HepG2 (cell line): ENCODE measurements at regions not wholly inside any gene's neighbourhood (a gene's known extent, or its start where the extent isn't known, plus 50 kb on each side); places are given as distances from the start of the nearest gene placed in this dataset.
A peak's percentile ranks its signal among the peaks of the same experiment; 100 is the strongest.

Source experiments
- ATAC-seq: fragments of 200-7000 bp; cut with Tn5 transposase; 3 replicates; pipeline ENCODE4 v1.9.1; 2020; ENCODE audit warnings: mild to moderate bottlenecking, moderate library complexity
- BruUV-seq: library from RNA; stranded (reverse); fragments of 400-500 nt; replicated peaks from 2 replicates; lab custom pipeline; 2021; lab: Mats Ljungman, UMichigan
- CTCF ChIA-PET: fragments of 300-600 bp; formaldehyde crosslinking; extraction: SDS; loops from one replicate; lab custom pipeline; 2021; ENCODE audit warnings: low total read pairs, inconsistent platforms, low intra/inter-chr PET ratio; lab: Yijun Ruan, JAX
- POLR2A ChIA-PET: fragments of 350-600 bp; sonication (Branson Sonifier 250); formaldehyde crosslinking; loops from one replicate; lab custom pipeline; 2020; ENCODE audit warnings: antibody characterized with exemption, inconsistent platforms; lab: Yijun Ruan, JAX
- DNase-seq: peaks from one replicate; pipeline ENCODE4 v3.0.0-alpha.2; 2015; ENCODE audit warnings: low spot score
- FAIRE-seq: peaks from 3 replicates; lab custom pipeline; 2011; peaks lifted over from hg19 to GRCh38; lab: Jason Lieb, UNC
- H2AFZ ChIP-seq: one replicate; pipeline ENCODE4 v1.6.1; 2011; ENCODE audit warnings: low read length, inconsistent platforms
- H3K27ac ChIP-seq: fragments of 300-600 bp; 3 replicates; pipeline ENCODE4 v1.8.0; 2011; ENCODE audit warnings: mixed run types, mild to moderate bottlenecking, mixed read lengths, low read length, inconsistent platforms; ENCODE audit not compliant: insufficient read depth; ENCODE audit errors: extremely low read length
- H3K27me3 ChIP-seq, 2 experiments: fragments of 200-600 bp in 1 of 2; 2 replicates in 1 of 2; 3 replicates in 1 of 2; pipeline versions ENCODE4 v1.6.0 to v1.8.0; 2011; ENCODE audit warnings: low read length in 2 of 2, mild to moderate bottlenecking in 2 of 2, moderate library complexity in 2 of 2, inconsistent platforms in 1 of 2; ENCODE audit not compliant: insufficient read depth in 2 of 2, control insufficient read depth in 1 of 2
- H3K36me3 ChIP-seq, 2 experiments: fragments of 200-600 bp in 1 of 2; replicated peaks in 1 of 2; 2 replicates in 1 of 2; 3 replicates in 1 of 2; pipeline versions ENCODE4 v1.5.1 to v1.8.0; 2011; ENCODE audit warnings: low read length in 2 of 2, inconsistent platforms in 1 of 2; ENCODE audit not compliant: insufficient read depth in 2 of 2, control insufficient read depth in 1 of 2
- H3K4me1 ChIP-seq: 2 replicates; pipeline ENCODE4 v1.5.1; 2012; ENCODE audit warnings: low read length, inconsistent platforms; ENCODE audit not compliant: insufficient read depth
- H3K4me2 ChIP-seq: 2 replicates; pipeline ENCODE4 v1.6.0; 2011; ENCODE audit warnings: low read depth, low read length, inconsistent platforms
- H3K4me3 ChIP-seq, 3 experiments: fragments of 200-600 bp in 1 of 3; sonication (generic), shearing (Covaris generic) in 1 of 3; replicated peaks in 1 of 3; 2 replicates each; pipeline ENCODE4 v1.5.1; 2011 to 2016; ENCODE audit warnings: low read length in 3 of 3, inconsistent platforms in 2 of 3, low read depth in 2 of 3, mild to moderate bottlenecking in 2 of 3, control low read depth in 1 of 3, mixed read lengths in 1 of 3; ENCODE audit not compliant: insufficient read depth in 1 of 3
- H3K79me2 ChIP-seq: one replicate; pipeline ENCODE4 v1.6.1; 2011; ENCODE audit warnings: low read length, inconsistent platforms; ENCODE audit not compliant: insufficient read depth
- H3K9ac ChIP-seq: 2 replicates; pipeline ENCODE4 v1.6.0; 2011; ENCODE audit warnings: mild to moderate bottlenecking, low read depth, low read length, inconsistent platforms; ENCODE audit not compliant: insufficient read depth
- H3K9me3 ChIP-seq: 2 replicates; pipeline ENCODE4 v1.5.1; 2012; ENCODE audit warnings: mild to moderate bottlenecking, low read length
- H4K20me1 ChIP-seq: 2 replicates; pipeline ENCODE4 v1.6.0; 2011; ENCODE audit warnings: inconsistent platforms, mild to moderate bottlenecking, low read length, moderate library complexity; ENCODE audit not compliant: insufficient read depth
- ARID2 ChIP-seq: sonication (generic); formaldehyde crosslinking; IDR thresholded peaks from 2 replicates; pipeline ENCODE4 v1.8.1; 2022; ENCODE audit warnings: mild to moderate bottlenecking, missing genetic modification reagents, borderline replicate concordance
- BCL6 ChIP-seq: IDR thresholded peaks from 2 replicates; pipeline ENCODE4 v1.6.1; 2016; ENCODE audit warnings: missing genetic modification reagents, missing compliant biosample characterization
- HNF4A ChIP-seq: sonication (generic); formaldehyde crosslinking; IDR thresholded peaks from 2 replicates; pipeline ENCODE4 v1.4.0; 2020; ENCODE audit warnings: missing genetic modification reagents
- KDM1A ChIP-seq: IDR thresholded peaks from 2 replicates; pipeline ENCODE4 v1.6.1; 2016; ENCODE audit warnings: missing compliant biosample characterization
- NCOA2 ChIP-seq: sonication (generic); formaldehyde crosslinking; IDR thresholded peaks from 2 replicates; pipeline ENCODE4 v1.8.0; 2022; ENCODE audit warnings: inconsistent platforms
- SALL1 ChIP-seq: sonication (generic); formaldehyde crosslinking; IDR thresholded peaks from 2 replicates; pipeline ENCODE4 v1.8.0; 2022; ENCODE audit warnings: mild to moderate bottlenecking, missing genetic modification reagents
- SOX13 ChIP-seq, 3 experiments: fragments of 450-650 bp in 1 of 3; sonication (generic) in 1 of 3; formaldehyde crosslinking in 1 of 3; IDR thresholded peaks in 2 of 3; conservative IDR thresholded peaks in 1 of 3; 2 replicates each; pipeline versions ENCODE4 v1.5.0 to v1.6.1; 2016 to 2020; ENCODE audit warnings: antibody characterized with exemption in 1 of 3, mild to moderate bottlenecking in 1 of 3, missing compliant biosample characterization in 1 of 3, missing genetic modification reagents in 1 of 3, moderate library complexity in 1 of 3
- TEAD3 ChIP-seq: optimal IDR thresholded peaks from 2 replicates; pipeline ENCODE3; 2016; ENCODE audit warnings: borderline replicate concordance
- ZSCAN25 ChIP-seq: sonication (generic); formaldehyde crosslinking; IDR thresholded peaks from 2 replicates; pipeline ENCODE4 v1.8.0; 2022; ENCODE audit warnings: mild to moderate bottlenecking, missing genetic modification reagents
- ZSCAN29 ChIP-seq: sonication (generic); formaldehyde crosslinking; conservative IDR thresholded peaks from 2 replicates; pipeline ENCODE4 v1.4.0; 2020; ENCODE audit warnings: mild to moderate bottlenecking, missing genetic modification reagents
- WGBS: methylation state at CpG from one replicate; pipeline ENCODE4 v1.1.6; 2017; ENCODE audit warnings: low lambda C conversion rate; 5-methylcytosine and 5-hydroxymethylcytosine counted together
- in situ Hi-C: cut with HindIII; loops from 2 replicates; pipeline ENCODE4 v1.10.0; 2017; ENCODE audit warnings: low pct_unique_long_range_greater_than_20kb; ENCODE audit not compliant: extremely low pct_ligation_motif_present
- intact Hi-C: fragments of 100-400 bp; cut with micrococcal nuclease; formaldehyde crosslinking; loops from one replicate; pipeline ENCODE4 v1.10.0; 2022; ENCODE audit not compliant: unreplicated experiment
- TF ChIP-seq, protein P1 (sequence below): sonication (generic); formaldehyde crosslinking; IDR thresholded peaks from 2 replicates; pipeline ENCODE4 v1.4.0; 2020; ENCODE audit warnings: missing genetic modification reagents, mild to moderate bottlenecking, borderline replicate concordance
- TF ChIP-seq, protein P2 (sequence below): sonication (generic); formaldehyde crosslinking; IDR thresholded peaks from 2 replicates; pipeline ENCODE4 v1.5.0; 2020; ENCODE audit warnings: mild to moderate bottlenecking, missing genetic modification reagents, borderline replicate concordance
- TF ChIP-seq, protein P3 (sequence below): sonication (generic); formaldehyde crosslinking; IDR thresholded peaks from 2 replicates; pipeline ENCODE4 v1.4.0; 2020; ENCODE audit warnings: mild to moderate bottlenecking, missing genetic modification reagents

DNA sequence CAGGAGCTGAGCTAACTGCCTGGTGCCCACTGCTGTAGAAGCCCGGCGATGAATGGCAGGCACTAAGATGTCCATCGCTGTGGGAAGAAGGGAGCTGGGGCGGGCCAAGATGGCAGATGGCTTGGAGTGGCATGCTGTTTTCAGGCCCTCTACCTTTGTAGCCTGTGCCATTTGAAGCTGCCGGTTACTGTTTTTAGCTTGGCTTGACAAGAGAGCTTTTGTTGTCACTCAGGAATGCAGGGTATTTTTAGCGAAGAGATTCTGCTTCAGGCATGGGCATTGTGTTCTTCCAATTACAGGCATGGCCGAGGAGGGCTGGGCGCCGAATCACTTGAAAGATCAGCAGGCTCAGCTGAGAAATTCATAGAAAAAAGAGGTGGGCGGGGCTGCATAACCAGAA, 348.7 kb downstream of the RPS6KC1 start (continued):
- TF ChIP-seq SOX13 (IDR thresholded peaks at IDR 0.05) (no peak), SOX13 (CRISPR knock-in tag; conservative IDR thresholded peaks at IDR 0.05 in 1 of 2, IDR thresholded peaks at IDR 0.05 in 1 of 2) (peak in 1 of 2 experiments; percentile 60; a peak in 1 of 4 replicates), TEAD3 (CRISPR knock-in tag) (peak; percentile 74), ZSCAN29 (CRISPR knock-in tag) (0 out of 2 replicates have a peak, but pooled peaks have one; percentile 23), ARID2 (CRISPR knock-in tag) (no peak)
- TF ChIP-seq, protein P1, sequence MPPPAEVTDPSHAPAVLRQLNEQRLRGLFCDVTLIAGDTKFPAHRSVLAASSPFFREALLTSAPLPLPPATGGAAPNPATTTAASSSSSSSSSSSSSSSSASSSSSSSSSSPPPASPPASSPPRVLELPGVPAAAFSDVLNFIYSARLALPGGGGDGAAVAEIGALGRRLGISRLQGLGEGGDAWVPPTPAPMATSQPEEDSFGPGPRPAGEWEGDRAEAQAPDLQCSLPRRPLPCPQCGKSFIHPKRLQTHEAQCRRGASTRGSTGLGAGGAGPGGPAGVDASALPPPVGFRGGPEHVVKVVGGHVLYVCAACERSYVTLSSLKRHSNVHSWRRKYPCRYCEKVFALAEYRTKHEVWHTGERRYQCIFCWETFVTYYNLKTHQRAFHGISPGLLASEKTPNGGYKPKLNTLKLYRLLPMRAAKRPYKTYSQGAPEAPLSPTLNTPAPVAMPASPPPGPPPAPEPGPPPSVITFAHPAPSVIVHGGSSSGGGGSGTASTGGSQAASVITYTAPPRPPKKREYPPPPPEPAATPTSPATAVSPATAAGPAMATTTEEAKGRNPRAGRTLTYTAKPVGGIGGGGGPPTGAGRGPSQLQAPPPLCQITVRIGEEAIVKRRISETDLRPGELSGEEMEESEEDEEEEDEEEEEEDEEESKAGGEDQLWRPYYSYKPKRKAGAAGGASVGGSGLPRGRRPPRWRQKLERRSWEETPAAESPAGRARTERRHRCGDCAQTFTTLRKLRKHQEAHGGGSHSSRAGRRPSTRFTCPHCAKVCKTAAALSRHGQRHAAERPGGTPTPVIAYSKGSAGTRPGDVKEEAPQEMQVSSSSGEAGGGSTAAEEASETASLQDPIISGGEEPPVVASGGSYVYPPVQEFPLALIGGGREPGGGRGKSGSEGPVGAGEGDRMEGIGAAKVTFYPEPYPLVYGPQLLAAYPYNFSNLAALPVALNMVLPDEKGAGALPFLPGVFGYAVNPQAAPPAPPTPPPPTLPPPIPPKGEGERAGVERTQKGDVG (CRISPR knock-in tag), result peak; percentile 86; the same call in 1 of the 2 replicates
- TF ChIP-seq, all 625 proteins: peak for 10

DNA sequence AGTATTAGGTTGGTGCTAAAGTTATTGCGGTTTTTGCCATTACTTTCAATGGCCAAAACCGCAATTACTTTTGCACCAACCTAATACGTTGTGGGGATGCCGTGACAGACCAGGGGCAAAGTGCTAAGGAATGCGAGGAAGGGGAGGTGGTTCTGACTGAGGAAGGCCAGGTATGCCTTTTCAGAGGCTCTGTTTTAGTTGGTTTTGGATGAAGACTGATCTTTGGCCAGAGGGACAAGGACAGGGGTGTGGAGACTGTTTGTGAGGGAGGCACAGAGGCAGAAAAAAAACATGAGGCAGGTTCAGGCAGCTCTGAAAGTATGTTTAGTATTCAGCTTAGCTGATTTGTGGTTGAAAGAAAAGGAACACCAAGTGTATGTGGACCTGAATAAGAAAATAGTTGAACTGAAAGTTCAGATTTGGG, 358.2 kb downstream of the RPS6KC1 start:
- in situ Hi-C loops, result no loop called here
- FAIRE-seq (peak; percentile 81), DNase-seq (peak; percentile 21), ATAC-seq (peak; percentile 78)
- H3K27ac ChIP-seq, result peak overlapping the region; percentile 20
- peaks cover 35% of the 10 kb centered on the region for H3K4me1 ChIP-seq
- H3K4me3 ChIP-seq, result peak overlapping the region in 1 of 3 experiments; percentile 6; a peak in 1 of 6 replicates
- H3K27me3 ChIP-seq, result no peaks in the 10 kb centered on the region
- H4K20me1 ChIP-seq, result no peaks in the 10 kb centered on the region
- peak overlapping the region; percentile 21; the same call in 1 of the 2 replicates for H3K4me2 ChIP-seq
- H3K36me3 ChIP-seq, result no peaks in the 10 kb centered on the region
- POLR2A ChIA-PET, result no interaction called here
- intact Hi-C loops, result no loop called here
- no peak overlapping the region for H2AFZ ChIP-seq
- CTCF ChIA-PET, result no interaction called here
- no TSS peak for BruUV-seq
- no peak overlapping the region for H3K9ac ChIP-seq
- peaks cover 9% of the 10 kb centered on the region; the same call in 1 of the 2 replicates for H3K9me3 ChIP-seq
- 39% methylated on average over 5 of the region's 5 CpGs for WGBS
- no peaks in the 10 kb centered on the region for H3K79me2 ChIP-seq
- TF ChIP-seq SALL1 (CRISPR knock-in tag), result peak; percentile 63; the same call in 1 of the 2 replicates
- peak; percentile 45 for TF ChIP-seq BCL6
- 0 out of 2 replicates have a peak, but pooled peaks have one; percentile 34 for TF ChIP-seq ZSCAN25 (CRISPR knock-in tag)
- TF ChIP-seq, protein P2, sequence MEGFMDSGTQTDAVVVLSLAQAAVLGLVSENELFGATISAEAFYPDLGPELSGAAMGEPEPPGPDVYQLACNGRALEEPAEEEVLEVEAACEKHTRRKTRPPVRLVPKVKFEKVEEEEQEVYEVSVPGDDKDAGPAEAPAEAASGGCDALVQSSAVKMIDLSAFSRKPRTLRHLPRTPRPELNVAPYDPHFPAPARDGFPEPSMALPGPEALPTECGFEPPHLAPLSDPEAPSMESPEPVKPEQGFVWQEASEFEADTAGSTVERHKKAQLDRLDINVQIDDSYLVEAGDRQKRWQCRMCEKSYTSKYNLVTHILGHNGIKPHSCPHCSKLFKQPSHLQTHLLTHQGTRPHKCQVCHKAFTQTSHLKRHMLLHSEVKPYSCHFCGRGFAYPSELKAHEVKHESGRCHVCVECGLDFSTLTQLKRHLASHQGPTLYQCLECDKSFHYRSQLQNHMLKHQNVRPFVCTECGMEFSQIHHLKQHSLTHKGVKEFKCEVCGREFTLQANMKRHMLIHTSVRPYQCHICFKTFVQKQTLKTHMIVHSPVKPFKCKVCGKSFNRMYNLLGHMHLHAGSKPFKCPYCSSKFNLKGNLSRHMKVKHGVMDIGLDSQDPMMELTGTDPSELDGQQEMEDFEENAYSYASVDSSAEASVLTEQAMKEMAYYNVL (CRISPR knock-in tag), result peak; percentile 68; the same call in 1 of the 2 replicates
- 0 out of 2 replicates have a peak, but pooled peaks have one; percentile 31 for TF ChIP-seq NCOA2 (CRISPR knock-in tag)
- peak; percentile 74 for TF ChIP-seq HNF4A (CRISPR knock-in tag)
- no peak for TF ChIP-seq KDM1A (CRISPR knock-in tag)
- TF ChIP-seq, protein P3, sequence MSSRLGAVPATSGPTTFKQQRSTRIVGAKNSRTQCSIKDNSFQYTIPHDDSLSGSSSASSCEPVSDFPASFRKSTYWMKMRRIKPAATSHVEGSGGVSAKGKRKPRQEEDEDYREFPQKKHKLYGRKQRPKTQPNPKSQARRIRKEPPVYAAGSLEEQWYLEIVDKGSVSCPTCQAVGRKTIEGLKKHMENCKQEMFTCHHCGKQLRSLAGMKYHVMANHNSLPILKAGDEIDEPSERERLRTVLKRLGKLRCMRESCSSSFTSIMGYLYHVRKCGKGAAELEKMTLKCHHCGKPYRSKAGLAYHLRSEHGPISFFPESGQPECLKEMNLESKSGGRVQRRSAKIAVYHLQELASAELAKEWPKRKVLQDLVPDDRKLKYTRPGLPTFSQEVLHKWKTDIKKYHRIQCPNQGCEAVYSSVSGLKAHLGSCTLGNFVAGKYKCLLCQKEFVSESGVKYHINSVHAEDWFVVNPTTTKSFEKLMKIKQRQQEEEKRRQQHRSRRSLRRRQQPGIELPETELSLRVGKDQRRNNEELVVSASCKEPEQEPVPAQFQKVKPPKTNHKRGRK (CRISPR knock-in tag), result 0 out of 2 replicates have a peak, but pooled peaks have one; percentile 26
